ENCODE measurements at regions not wholly inside any gene's neighbourhood (a gene's known extent, or its start where the extent isn't known, plus 50 kb on each side); places are given as distances from the start of the nearest gene placed in this dataset.

GRCh38 chr12:14272956-14273912, 92.2 kb upstream of the ATF7IP start:
- ATAC-seq (ENCODE audit: low FRiP score) (no peak), DNase-seq (ENCODE audit: low spot score) (no peak)
- TF ChIP-seq CTCF (IDR thresholded peaks at IDR 0.05) = no peak

DNA sequence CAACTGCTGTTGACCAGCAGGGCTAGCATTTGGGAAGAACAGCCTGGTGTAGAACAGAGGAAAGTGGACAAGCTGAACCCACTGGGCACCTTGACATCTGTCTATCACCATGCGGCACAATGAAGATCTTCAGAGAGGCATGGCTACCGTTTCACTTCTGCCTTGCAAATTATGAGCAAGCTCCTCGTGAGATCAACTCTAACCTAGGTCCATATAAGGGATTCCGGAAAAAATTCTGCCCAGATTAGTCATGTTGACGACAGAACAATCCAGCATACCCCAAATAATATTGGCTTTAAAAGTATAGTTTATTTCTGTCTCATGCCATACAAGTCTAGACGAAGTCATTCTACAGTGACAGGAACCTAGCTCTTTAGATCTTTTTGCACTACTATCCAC, 91.6 kb upstream of the ATF7IP start:
- ATAC-seq (ENCODE audit: low FRiP score) (no peak), DNase-seq (ENCODE audit: low spot score) (no peak)
- TF ChIP-seq CTCF (IDR thresholded peaks at IDR 0.05) = no peak

- no peak for TF ChIP-seq CTCF (IDR thresholded peaks at IDR 0.05)
- ATAC-seq (ENCODE audit: low FRiP score) = no peak
- no peak for DNase-seq (ENCODE audit: low spot score)
Measured at GRCh38 chr12:14275111-14275510, 90.4 kb upstream of the ATF7IP start.

DNA sequence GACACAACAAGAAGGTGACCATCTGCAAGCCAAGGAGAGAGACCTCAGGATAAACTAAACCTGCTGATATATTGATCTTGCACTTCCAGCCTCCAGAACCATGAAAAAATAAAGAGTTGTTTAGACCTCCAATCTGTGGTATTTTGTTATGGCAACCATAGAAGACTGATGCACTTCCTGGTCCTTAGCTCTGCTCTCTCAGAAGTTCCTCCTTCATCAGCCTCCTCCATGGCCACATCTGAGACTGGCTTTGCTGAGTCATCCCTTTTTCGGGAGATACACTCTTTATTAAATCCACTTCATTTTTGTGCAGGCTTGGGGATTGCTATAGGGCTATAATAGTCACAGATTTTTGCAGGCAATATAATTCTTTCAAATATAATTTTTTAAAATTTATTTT, 89.6 kb upstream of the ATF7IP start:
- DNase-seq (ENCODE audit: low spot score) (no peak), ATAC-seq (ENCODE audit: low FRiP score) (no peak)
- TF ChIP-seq CTCF (IDR thresholded peaks at IDR 0.05) = no peak

DNA sequence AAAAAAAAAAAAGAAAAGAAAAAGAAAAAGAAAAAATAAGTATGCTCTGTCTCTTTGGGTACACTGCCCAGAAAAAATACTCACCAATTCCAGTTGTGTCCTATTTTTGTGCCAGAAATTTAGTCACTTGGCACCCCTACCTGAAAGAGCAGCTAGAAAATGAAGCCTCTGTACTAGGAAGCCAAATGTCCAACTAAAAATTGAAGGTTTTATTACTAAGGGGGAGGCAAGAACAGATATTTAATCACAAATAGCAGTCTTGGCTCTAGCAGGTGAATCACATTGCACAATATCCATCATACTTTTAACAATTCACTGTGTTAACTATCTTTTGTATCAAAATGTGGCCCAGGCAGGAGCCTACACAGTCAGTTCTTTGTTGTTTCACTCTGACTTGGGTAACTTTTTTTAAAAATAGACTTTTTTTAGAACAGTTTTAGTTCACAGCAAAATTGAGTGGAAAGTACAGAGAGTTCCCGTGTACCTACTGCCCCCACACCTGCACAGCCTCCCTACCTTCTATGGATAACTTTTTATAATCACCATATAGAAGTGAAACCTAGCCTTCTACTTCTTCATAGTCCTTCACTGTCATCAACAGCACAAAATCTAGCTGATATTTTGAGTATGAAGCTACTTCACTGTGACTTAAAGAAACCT, 87.1 kb upstream of the ATF7IP start:
- DNase-seq (ENCODE audit: low spot score) (no peak), ATAC-seq (ENCODE audit: low FRiP score) (peak; percentile 44)
- no peak for TF ChIP-seq CTCF (IDR thresholded peaks at IDR 0.05)

- no peak for DNase-seq (ENCODE audit: low spot score)
- no peak for TF ChIP-seq CTCF (IDR thresholded peaks at IDR 0.05)
- no peak for ATAC-seq (ENCODE audit: low FRiP score)
Measured at GRCh38 chr12:14279845-14280244, 85.6 kb upstream of the ATF7IP start.

Measured in omental fat pad (tissue), 3 donors.